ENCODE measurements at regions not wholly inside any gene's neighbourhood (a gene's known extent, or its start where the extent isn't known, plus 50 kb on each side); places are given as distances from the start of the nearest gene placed in this dataset.
A peak's percentile ranks its signal among the peaks of the same experiment; 100 is the strongest.

DNA sequence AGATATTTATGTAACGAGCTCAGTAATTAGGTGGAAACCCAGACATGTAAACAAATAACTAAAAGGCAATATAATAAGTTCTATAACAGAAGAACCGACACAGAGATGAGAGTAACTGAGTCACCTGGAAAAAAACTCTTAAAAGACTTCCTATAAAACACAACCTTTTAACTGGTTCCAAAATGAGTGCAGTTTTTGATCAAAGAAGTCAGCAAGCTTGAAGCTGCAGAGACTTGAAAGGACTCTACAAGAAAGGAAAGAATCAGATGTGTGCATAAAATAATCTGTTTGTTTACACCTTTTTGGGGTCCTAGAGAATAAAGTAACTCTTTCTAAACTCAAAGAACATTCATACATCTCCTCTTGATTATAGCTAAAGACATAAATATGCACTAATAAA lies 560.4 kb upstream of the CCDC54 start:
- Histone ChIP-seq H2AFZ (ENCODE audit: low read length) (peak overlapping the region; percentile 23; the same call in 1 of the 2 replicates), H3K79me2 (ENCODE audit: insufficient read depth, low read length) (no peaks in the 10 kb centered on the region)
- TF ChIP-seq, protein P1, sequence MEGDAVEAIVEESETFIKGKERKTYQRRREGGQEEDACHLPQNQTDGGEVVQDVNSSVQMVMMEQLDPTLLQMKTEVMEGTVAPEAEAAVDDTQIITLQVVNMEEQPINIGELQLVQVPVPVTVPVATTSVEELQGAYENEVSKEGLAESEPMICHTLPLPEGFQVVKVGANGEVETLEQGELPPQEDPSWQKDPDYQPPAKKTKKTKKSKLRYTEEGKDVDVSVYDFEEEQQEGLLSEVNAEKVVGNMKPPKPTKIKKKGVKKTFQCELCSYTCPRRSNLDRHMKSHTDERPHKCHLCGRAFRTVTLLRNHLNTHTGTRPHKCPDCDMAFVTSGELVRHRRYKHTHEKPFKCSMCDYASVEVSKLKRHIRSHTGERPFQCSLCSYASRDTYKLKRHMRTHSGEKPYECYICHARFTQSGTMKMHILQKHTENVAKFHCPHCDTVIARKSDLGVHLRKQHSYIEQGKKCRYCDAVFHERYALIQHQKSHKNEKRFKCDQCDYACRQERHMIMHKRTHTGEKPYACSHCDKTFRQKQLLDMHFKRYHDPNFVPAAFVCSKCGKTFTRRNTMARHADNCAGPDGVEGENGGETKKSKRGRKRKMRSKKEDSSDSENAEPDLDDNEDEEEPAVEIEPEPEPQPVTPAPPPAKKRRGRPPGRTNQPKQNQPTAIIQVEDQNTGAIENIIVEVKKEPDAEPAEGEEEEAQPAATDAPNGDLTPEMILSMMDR (conservative IDR thresholded peaks at IDR 0.05; ENCODE audit: low read length), result no peak
- no peak for TF ChIP-seq EZH2phosphoT487 (IDR thresholded peaks at IDR 0.05; ENCODE audit: borderline replicate concordance)

DNA sequence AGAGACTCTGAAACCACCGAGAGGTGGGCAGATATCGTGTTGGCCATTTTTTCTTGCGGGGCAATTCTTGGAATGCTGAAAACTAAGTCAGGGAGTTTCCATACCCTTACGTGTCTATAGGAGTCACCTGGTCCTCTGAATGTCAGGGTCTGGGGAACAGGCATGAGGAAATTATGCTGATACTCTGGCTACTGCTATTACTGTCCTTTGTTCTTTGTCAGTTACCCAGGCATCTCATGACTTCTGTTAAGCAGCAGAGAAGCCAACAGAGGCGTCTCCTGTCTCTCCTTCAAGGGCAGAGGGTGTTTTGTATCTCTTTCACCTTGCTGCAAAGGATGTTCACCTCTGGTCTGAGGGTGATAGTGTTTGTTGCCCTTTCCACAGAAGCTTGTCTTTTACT lies 559.5 kb upstream of the CCDC54 start:
- Histone ChIP-seq H3K9me2 (replicated peaks; ENCODE audit: low read depth, low read length) (no peaks in the 10 kb centered on the region), H3K79me2 (ENCODE audit: insufficient read depth, low read length) (no peaks in the 10 kb centered on the region), H3K4me2 (ENCODE audit: low read depth, low read length, poor library complexity, severe bottlenecking) (no peak overlapping the region), H3K4me3 (ENCODE audit: low read length, poor library complexity, severe bottlenecking) (no peak overlapping the region), H3F3A (ENCODE audit: low read depth) (no peaks in the 10 kb centered on the region), H2AFZ (ENCODE audit: low read length) (peak overlapping the region; percentile 74), H3K9ac (ENCODE audit: low read depth, low read length, poor library complexity, severe bottlenecking) (peak overlapping the region; percentile 31), H3K9me3 (ENCODE audit: insufficient read depth, low read depth, low read length) (no peaks in the 10 kb centered on the region; the same call in 1 of the 2 replicates), H3K4me1 (ENCODE audit: insufficient read depth, low read length, poor library complexity, severe bottlenecking) (peaks cover 18% of the 10 kb centered on the region), H4K20me1 (ENCODE audit: insufficient read depth, low read length, poor library complexity, severe bottlenecking) (no peaks in the 10 kb centered on the region), H3K36me3 (ENCODE audit: insufficient read depth, low read length) (no peaks in the 10 kb centered on the region), H3K27me3 (ENCODE audit: insufficient read depth, low read length, poor library complexity, severe bottlenecking) (no peaks in the 10 kb centered on the region)
- no peak for TF ChIP-seq EZH2phosphoT487 (IDR thresholded peaks at IDR 0.05; ENCODE audit: borderline replicate concordance)
- TF ChIP-seq, protein P1 (conservative IDR thresholded peaks at IDR 0.05; ENCODE audit: low read length), result no peak

More for the DNA sequence above, 560.4 kb upstream of the CCDC54 start:
- H3K36me3 ChIP-seq (ENCODE audit: insufficient read depth, low read length), result no peaks in the 10 kb centered on the region
- H3K9me3 ChIP-seq (ENCODE audit: insufficient read depth, low read depth, low read length), result no peaks in the 10 kb centered on the region; the same call in 1 of the 2 replicates
- H3K4me1 ChIP-seq (ENCODE audit: insufficient read depth, low read length, poor library complexity, severe bottlenecking), result peaks cover 20% of the 10 kb centered on the region
- no peaks in the 10 kb centered on the region for H4K20me1 ChIP-seq (ENCODE audit: insufficient read depth, low read length, poor library complexity, severe bottlenecking)
- H3F3A ChIP-seq (ENCODE audit: low read depth), result no peaks in the 10 kb centered on the region
- no peak overlapping the region for H3K4me3 ChIP-seq (ENCODE audit: low read length, poor library complexity, severe bottlenecking)
- H3K9me2 ChIP-seq (replicated peaks; ENCODE audit: low read depth, low read length), result no peaks in the 10 kb centered on the region
- no peak overlapping the region for H3K9ac ChIP-seq (ENCODE audit: low read depth, low read length, poor library complexity, severe bottlenecking)
- H3K27me3 ChIP-seq (ENCODE audit: insufficient read depth, low read length, poor library complexity, severe bottlenecking), result no peaks in the 10 kb centered on the region
- H3K4me2 ChIP-seq (ENCODE audit: low read depth, low read length, poor library complexity, severe bottlenecking), result no peak overlapping the region

DNA sequence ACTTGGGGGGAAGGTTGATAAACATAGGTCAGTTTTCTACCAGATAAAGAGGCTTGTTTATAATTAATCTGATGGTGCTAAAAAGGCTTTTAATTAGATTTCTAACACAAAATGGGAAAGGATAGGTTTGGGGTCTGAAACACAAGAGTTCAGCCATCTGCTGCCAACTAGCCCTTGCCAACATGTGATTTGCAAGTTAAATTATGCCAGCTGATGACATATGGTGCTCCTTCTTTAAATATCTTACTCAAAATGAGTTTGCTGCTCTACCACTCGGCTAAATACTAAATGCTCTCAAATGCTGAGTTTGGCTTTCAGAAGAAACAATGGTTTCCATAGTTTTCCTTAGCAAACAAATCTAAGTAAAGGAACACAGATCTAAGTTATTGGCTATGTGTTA lies 557.8 kb upstream of the CCDC54 start:
- TF ChIP-seq EZH2phosphoT487 (IDR thresholded peaks at IDR 0.05; ENCODE audit: borderline replicate concordance), result no peak
- TF ChIP-seq, protein P1 (conservative IDR thresholded peaks at IDR 0.05; ENCODE audit: low read length), result no peak
- H3K27me3 ChIP-seq (ENCODE audit: insufficient read depth, low read length, poor library complexity, severe bottlenecking), result no peaks in the 10 kb centered on the region
- no peaks in the 10 kb centered on the region for H3K36me3 ChIP-seq (ENCODE audit: insufficient read depth, low read length)
- H3K4me1 ChIP-seq (ENCODE audit: insufficient read depth, low read length, poor library complexity, severe bottlenecking), result peaks cover 27% of the 10 kb centered on the region
- H3F3A ChIP-seq (ENCODE audit: low read depth), result no peaks in the 10 kb centered on the region
- no peaks in the 10 kb centered on the region for H3K79me2 ChIP-seq (ENCODE audit: insufficient read depth, low read length)
- H3K4me3 ChIP-seq (ENCODE audit: low read length, poor library complexity, severe bottlenecking), result no peak overlapping the region
- no peak overlapping the region for H2AFZ ChIP-seq (ENCODE audit: low read length)
- H3K9ac ChIP-seq (ENCODE audit: low read depth, low read length, poor library complexity, severe bottlenecking), result no peak overlapping the region
- no peaks in the 10 kb centered on the region for H4K20me1 ChIP-seq (ENCODE audit: insufficient read depth, low read length, poor library complexity, severe bottlenecking)
- peaks cover 5% of the 10 kb centered on the region for H3K9me3 ChIP-seq (ENCODE audit: insufficient read depth, low read depth, low read length)
- H3K9me2 ChIP-seq (replicated peaks; ENCODE audit: low read depth, low read length), result no peaks in the 10 kb centered on the region
- no peak overlapping the region for H3K4me2 ChIP-seq (ENCODE audit: low read depth, low read length, poor library complexity, severe bottlenecking)
